Panc1 (cell line): ENCODE measurements at regions not wholly inside any gene's neighbourhood (a gene's known extent, or its start where the extent isn't known, plus 50 kb on each side); places are given as distances from the start of the nearest gene placed in this dataset.

Source experiments
- ATAC-seq: fragments of 200-7000 bp; cut with Tn5 transposase; 2 replicates; pipeline ENCODE4 v1.9.1; 2020; ENCODE audit warnings: mild to moderate bottlenecking, moderate library complexity
- BruUV-seq: library from RNA; stranded (reverse); fragments of 400-500 nt; replicated peaks from 2 replicates; lab custom pipeline; 2021; lab: Mats Ljungman, UMichigan
- CTCF ChIA-PET: fragments of 300-600 bp; sonication (Branson Sonifier 250); formaldehyde crosslinking; loops from one replicate; lab custom pipeline; 2022; ENCODE audit warnings: antibody characterized with exemption; lab: Charles Lee
- POLR2A ChIA-PET: fragments of 300-600 bp; sonication (Branson Sonifier 250); formaldehyde crosslinking; loops from one replicate; lab custom pipeline; 2022; ENCODE audit warnings: antibody characterized with exemption; lab: Charles Lee
- DNase-seq: peaks from one replicate; pipeline ENCODE4 v3.0.0-alpha.2; 2010; ENCODE audit warnings: low read depth, low spot score
- H3K27ac ChIP-seq: 2 replicates; pipeline ENCODE4 v1.5.1; 2011; ENCODE audit warnings: mild to moderate bottlenecking, low read length, inconsistent platforms
- H3K27me3 ChIP-seq: fragments of 200-500 bp; sonication (Bioruptor generic); 2 replicates; pipeline ENCODE4 v1.6.0; 2014; ENCODE audit warnings: low read length, inconsistent platforms; ENCODE audit not compliant: control insufficient read depth, insufficient read depth
- H3K36me3 ChIP-seq: fragments of 200-500 bp; sonication (Bioruptor generic); 2 replicates; pipeline ENCODE4 v1.5.1; 2014; ENCODE audit warnings: inconsistent platforms, mild to moderate bottlenecking, low read length, moderate library complexity; ENCODE audit not compliant: control insufficient read depth, insufficient read depth
- H3K4me1 ChIP-seq: 2 replicates; pipeline ENCODE4 v1.5.1; 2011; ENCODE audit warnings: inconsistent platforms, mild to moderate bottlenecking, low read length, moderate library complexity; ENCODE audit not compliant: control insufficient read depth, insufficient read depth
- H3K4me3 ChIP-seq, 2 experiments: 2 replicates each; pipeline ENCODE4 v1.5.1; 2011 to 2012; ENCODE audit warnings: low read depth in 2 of 2, low read length in 2 of 2, mild to moderate bottlenecking in 2 of 2, inconsistent platforms in 1 of 2, moderate library complexity in 1 of 2
- H3K9me3 ChIP-seq: fragments of 200-500 bp; sonication (Bioruptor generic); 2 replicates; pipeline ENCODE4 v1.5.1; 2014; ENCODE audit warnings: low read depth, mild to moderate bottlenecking, inconsistent platforms, low read length, moderate library complexity; ENCODE audit not compliant: control insufficient read depth, insufficient read depth
- POLR2AphosphoS5 ChIP-seq: IDR thresholded peaks from 2 replicates; pipeline ENCODE4 v1.6.1; 2012; ENCODE audit warnings: mild to moderate bottlenecking, low read depth, low read length, moderate library complexity
- SIN3A ChIP-seq: IDR thresholded peaks from 2 replicates; pipeline ENCODE4 v1.6.1; 2012; ENCODE audit warnings: low read depth, mild to moderate bottlenecking, low read length, moderate library complexity, borderline replicate concordance; ENCODE audit not compliant: insufficient read depth
- TCF7L2 ChIP-seq: IDR thresholded peaks from 2 replicates; pipeline ENCODE4 v1.6.1; 2011; ENCODE audit warnings: mild to moderate bottlenecking, low read depth, low read length, inconsistent platforms
- in situ Hi-C: cut with HindIII; loops from 2 replicates; pipeline ENCODE4 v1.10.0; 2016; ENCODE audit warnings: low sequenced_read_pairs, low pct_unique_long_range_greater_than_20kb
- intact Hi-C: fragments of 100-400 bp; cut with micrococcal nuclease; formaldehyde crosslinking; loops from one replicate; pipeline ENCODE4 v1.10.0; 2022; ENCODE audit not compliant: unreplicated experiment
- TF ChIP-seq, protein P1 (sequence below): fragments of 450-650 bp; IDR thresholded peaks from 2 replicates; pipeline ENCODE4 v1.5.1; 2017; ENCODE audit warnings: mild to moderate bottlenecking
- TF ChIP-seq, protein P2 (sequence below), 2 experiments: IDR thresholded peaks; 2 replicates each; pipeline ENCODE4 v1.6.1; 2011 to 2012; ENCODE audit warnings: low read depth in 2 of 2, control low read depth in 1 of 2, low read length in 1 of 2, mild to moderate bottlenecking in 1 of 2, moderate library complexity in 1 of 2; ENCODE audit not compliant: insufficient read depth in 1 of 2

DNA sequence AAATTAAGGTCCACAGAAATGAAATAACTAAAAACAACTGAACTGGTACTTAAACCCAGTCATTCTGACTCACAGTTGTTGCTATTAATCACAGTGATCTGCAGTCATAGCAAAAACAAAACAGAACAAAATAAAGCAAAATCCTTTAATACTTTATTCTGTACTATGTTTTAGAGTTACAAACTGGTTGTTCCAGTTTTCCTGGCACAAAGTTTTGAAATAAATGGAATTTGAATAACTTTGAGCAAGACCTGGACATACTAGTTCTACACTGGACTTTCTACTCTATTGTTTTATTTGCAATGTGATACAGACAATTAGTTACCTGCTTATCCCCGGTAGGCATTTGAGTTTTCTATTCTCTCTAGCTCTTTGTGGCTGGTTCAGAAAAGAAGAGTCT is 147.9 kb downstream of the DMRT2 start:
- Histone ChIP-seq H3K4me1 (no peaks in the 10 kb centered on the region), H3K4me3 (no peak overlapping the region), H3K36me3 (no peaks in the 10 kb centered on the region), H3K9me3 (no peaks in the 10 kb centered on the region), H3K27ac (no peak overlapping the region), H3K27me3 (no peaks in the 10 kb centered on the region)
- ChIA-PET CTCF (no interaction called here), POLR2A (no interaction called here)
- DNase-seq = no peak
- intact Hi-C loops = no loop called here
- in situ Hi-C loops = no loop called here
- TF ChIP-seq POLR2AphosphoS5 (no peak), SIN3A (no peak)
- TF ChIP-seq, protein P1, sequence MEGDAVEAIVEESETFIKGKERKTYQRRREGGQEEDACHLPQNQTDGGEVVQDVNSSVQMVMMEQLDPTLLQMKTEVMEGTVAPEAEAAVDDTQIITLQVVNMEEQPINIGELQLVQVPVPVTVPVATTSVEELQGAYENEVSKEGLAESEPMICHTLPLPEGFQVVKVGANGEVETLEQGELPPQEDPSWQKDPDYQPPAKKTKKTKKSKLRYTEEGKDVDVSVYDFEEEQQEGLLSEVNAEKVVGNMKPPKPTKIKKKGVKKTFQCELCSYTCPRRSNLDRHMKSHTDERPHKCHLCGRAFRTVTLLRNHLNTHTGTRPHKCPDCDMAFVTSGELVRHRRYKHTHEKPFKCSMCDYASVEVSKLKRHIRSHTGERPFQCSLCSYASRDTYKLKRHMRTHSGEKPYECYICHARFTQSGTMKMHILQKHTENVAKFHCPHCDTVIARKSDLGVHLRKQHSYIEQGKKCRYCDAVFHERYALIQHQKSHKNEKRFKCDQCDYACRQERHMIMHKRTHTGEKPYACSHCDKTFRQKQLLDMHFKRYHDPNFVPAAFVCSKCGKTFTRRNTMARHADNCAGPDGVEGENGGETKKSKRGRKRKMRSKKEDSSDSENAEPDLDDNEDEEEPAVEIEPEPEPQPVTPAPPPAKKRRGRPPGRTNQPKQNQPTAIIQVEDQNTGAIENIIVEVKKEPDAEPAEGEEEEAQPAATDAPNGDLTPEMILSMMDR = no peak
- ATAC-seq = no peak
- no TSS peak for BruUV-seq

DNA sequence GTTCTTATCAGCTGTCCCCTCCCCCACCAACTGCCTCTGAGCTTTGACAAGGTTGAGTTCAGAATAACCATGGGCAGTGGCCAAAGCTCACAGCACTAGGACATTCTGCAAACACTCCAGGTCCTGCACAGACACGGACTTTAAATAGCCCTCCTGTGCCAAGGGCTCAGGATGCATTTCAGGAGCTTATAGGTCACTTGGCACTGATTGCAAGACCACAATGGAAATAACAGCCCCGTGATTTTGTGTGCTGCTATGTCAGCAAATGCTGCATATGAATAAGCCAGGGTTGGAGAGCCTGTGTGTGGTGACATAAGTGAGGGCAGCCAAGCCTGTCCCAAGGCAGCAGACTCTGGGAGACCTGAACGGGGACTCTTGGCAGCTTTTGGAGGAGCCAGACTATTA is 150.7 kb downstream of the DMRT2 start:
- DNase-seq = no peak
- Histone ChIP-seq H3K4me1 (no peaks in the 10 kb centered on the region), H3K27ac (no peak overlapping the region), H3K9me3 (no peaks in the 10 kb centered on the region), H3K36me3 (no peaks in the 10 kb centered on the region), H3K4me3 (no peak overlapping the region), H3K27me3 (no peaks in the 10 kb centered on the region)
- POLR2A ChIA-PET = no interaction called here
- BruUV-seq = no TSS peak
- CTCF ChIA-PET = no interaction called here
- TF ChIP-seq, protein P1 = no peak
- TF ChIP-seq SIN3A (no peak), TCF7L2 (no peak), POLR2AphosphoS5 (no peak)
- TF ChIP-seq, protein P2, sequence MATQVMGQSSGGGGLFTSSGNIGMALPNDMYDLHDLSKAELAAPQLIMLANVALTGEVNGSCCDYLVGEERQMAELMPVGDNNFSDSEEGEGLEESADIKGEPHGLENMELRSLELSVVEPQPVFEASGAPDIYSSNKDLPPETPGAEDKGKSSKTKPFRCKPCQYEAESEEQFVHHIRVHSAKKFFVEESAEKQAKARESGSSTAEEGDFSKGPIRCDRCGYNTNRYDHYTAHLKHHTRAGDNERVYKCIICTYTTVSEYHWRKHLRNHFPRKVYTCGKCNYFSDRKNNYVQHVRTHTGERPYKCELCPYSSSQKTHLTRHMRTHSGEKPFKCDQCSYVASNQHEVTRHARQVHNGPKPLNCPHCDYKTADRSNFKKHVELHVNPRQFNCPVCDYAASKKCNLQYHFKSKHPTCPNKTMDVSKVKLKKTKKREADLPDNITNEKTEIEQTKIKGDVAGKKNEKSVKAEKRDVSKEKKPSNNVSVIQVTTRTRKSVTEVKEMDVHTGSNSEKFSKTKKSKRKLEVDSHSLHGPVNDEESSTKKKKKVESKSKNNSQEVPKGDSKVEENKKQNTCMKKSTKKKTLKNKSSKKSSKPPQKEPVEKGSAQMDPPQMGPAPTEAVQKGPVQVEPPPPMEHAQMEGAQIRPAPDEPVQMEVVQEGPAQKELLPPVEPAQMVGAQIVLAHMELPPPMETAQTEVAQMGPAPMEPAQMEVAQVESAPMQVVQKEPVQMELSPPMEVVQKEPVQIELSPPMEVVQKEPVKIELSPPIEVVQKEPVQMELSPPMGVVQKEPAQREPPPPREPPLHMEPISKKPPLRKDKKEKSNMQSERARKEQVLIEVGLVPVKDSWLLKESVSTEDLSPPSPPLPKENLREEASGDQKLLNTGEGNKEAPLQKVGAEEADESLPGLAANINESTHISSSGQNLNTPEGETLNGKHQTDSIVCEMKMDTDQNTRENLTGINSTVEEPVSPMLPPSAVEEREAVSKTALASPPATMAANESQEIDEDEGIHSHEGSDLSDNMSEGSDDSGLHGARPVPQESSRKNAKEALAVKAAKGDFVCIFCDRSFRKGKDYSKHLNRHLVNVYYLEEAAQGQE (IDR thresholded peaks at IDR 0.05; ENCODE audit: insufficient read depth in 1 of 2, low read depth in 2 of 2, low read length in 1 of 2) = no peak
- in situ Hi-C loops (no loop called here), intact Hi-C loops (no loop called here)
- no peak for ATAC-seq

DNA sequence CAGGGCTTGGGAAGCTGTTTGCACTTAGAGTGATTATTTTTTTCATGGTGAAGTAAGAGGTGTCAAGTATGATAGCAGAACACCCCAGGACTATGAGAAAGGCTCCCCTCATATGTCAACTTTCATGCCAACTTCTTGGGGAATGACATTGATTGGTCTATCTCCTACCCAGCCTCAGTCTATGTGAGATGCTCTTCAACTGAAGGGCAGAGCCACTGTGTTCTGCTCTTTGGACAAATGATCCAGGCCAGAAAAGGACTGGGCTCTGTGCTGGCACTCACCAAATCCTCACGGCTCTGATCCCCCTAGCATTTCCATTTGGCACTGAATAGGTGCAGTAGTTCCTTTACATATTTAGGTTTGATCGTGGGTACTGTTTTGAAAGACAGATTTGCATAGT is 151.1 kb downstream of the DMRT2 start:
- H3K9me3 ChIP-seq = no peaks in the 10 kb centered on the region
- H3K4me3 ChIP-seq = no peak overlapping the region
- ATAC-seq (no peak), DNase-seq (no peak)
- H3K27ac ChIP-seq = no peak overlapping the region
- intact Hi-C loops = no loop called here
- no peaks in the 10 kb centered on the region for H3K4me1 ChIP-seq
- no TSS peak for BruUV-seq
- ChIA-PET POLR2A (no interaction called here), CTCF (no interaction called here)
- no peaks in the 10 kb centered on the region for H3K27me3 ChIP-seq
- in situ Hi-C loops = no loop called here
- H3K36me3 ChIP-seq = no peaks in the 10 kb centered on the region
- TF ChIP-seq, protein P1 = no peak
- TF ChIP-seq POLR2AphosphoS5 (no peak), SIN3A (no peak), TCF7L2 (no peak)
- TF ChIP-seq, protein P2 (IDR thresholded peaks at IDR 0.05; ENCODE audit: insufficient read depth in 1 of 2, low read depth in 2 of 2, low read length in 1 of 2) = no peak
